HCT116 (cell line): ENCODE measurements at regions not wholly inside any gene's neighbourhood (a gene's known extent, or its start where the extent isn't known, plus 50 kb on each side); places are given as distances from the start of the nearest gene placed in this dataset.

Experiments
- ATAC-seq: fragments of 200-7000 bp; cut with Tn5 transposase; 2 replicates; pipeline ENCODE4 v1.9.1; 2020; ENCODE audit warnings: mild to moderate bottlenecking, moderate library complexity
- BruUV-seq: library from RNA; stranded (reverse); fragments of 400-500 nt; replicated peaks from 2 replicates; lab custom pipeline; 2021; lab: Mats Ljungman, UMichigan
- CTCF ChIA-PET: fragments of 300-600 bp; sonication (Branson Sonifier 250); formaldehyde crosslinking; loops from one replicate; lab custom pipeline; 2021; ENCODE audit warnings: antibody characterized with exemption; lab: Charles Lee
- POLR2A ChIA-PET: fragments of 300-600, 350-600 bp; sonication (Branson Sonifier 250); formaldehyde crosslinking; loops from one replicate; lab custom pipeline; 2021; ENCODE audit warnings: antibody characterized with exemption; lab: Charles Lee
- RAD21 ChIA-PET, 2 experiments: fragments of 300-600 bp; sonication (Branson Sonifier 250); formaldehyde crosslinking; loops; one replicate each; lab custom pipeline; 2023; ENCODE audit warnings: low total read pairs in 2 of 2; ENCODE audit not compliant: uncharacterized antibody in 2 of 2, unreplicated experiment in 2 of 2, low non-redundant PET in 1 of 2; lab: Charles Lee
- DNase-seq: peaks from one replicate; pipeline ENCODE4 v3.0.0-alpha.2; 2010; ENCODE audit warnings: low read depth, low spot score
- H2AFZ ChIP-seq: fragments of 200-600 bp; shearing (Covaris generic), sonication (generic); 2 replicates; pipeline ENCODE4 v1.6.1; 2017; ENCODE audit warnings: low read depth, mixed run types, mixed read lengths, antibody characterized with exemption, low read length; ENCODE audit not compliant: poor library complexity, severe bottlenecking
- H3K27ac ChIP-seq: 2 replicates; pipeline ENCODE4 v1.5.1; 2012; ENCODE audit warnings: low read depth, low read length
- H3K27me3 ChIP-seq: fragments of 200-600 bp; sonication (generic); 2 replicates; pipeline ENCODE4 v1.6.1; 2016; ENCODE audit warnings: mixed run types, low read length, mixed read lengths; ENCODE audit not compliant: insufficient read depth
- H3K36me3 ChIP-seq, 2 experiments: fragments of 200-500 bp in 1 of 2; fragments of 200-600 bp in 1 of 2; sonication (Bioruptor generic) in 1 of 2; sonication (generic) in 1 of 2; 2 replicates each; pipeline versions ENCODE4 v1.5.1 to v1.6.1; 2014 to 2016; ENCODE audit warnings: low read length in 2 of 2, inconsistent platforms in 1 of 2, mixed read lengths in 1 of 2, mixed run types in 1 of 2; ENCODE audit not compliant: insufficient read depth in 2 of 2, control insufficient read depth in 1 of 2
- H3K4me1 ChIP-seq, 2 experiments: fragments of 200-600 bp in 1 of 2; sonication (generic) in 1 of 2; 2 replicates each; pipeline versions ENCODE4 v1.5.1 to v1.6.1; 2012 to 2017; ENCODE audit warnings: low read length in 2 of 2, inconsistent platforms in 1 of 2, mild to moderate bottlenecking in 1 of 2, mixed read lengths in 1 of 2, mixed run types in 1 of 2, moderate library complexity in 1 of 2; ENCODE audit not compliant: insufficient read depth in 2 of 2, control insufficient read depth in 1 of 2
- H3K4me2 ChIP-seq: fragments of 200-600 bp; sonication (generic); 2 replicates; pipeline ENCODE4 v1.6.1; 2017; ENCODE audit warnings: mixed run types, low read length, mixed read lengths
- H3K4me3 ChIP-seq, 2 experiments: fragments of 200-600 bp in 1 of 2; sonication (generic) in 1 of 2; replicated peaks in 1 of 2; 2 replicates each; pipeline ENCODE4 v1.5.1; 2011 to 2016; ENCODE audit warnings: low read length in 2 of 2, control low read depth in 1 of 2, low read depth in 1 of 2, mild to moderate bottlenecking in 1 of 2, mixed read lengths in 1 of 2, mixed run types in 1 of 2
- H3K79me2 ChIP-seq: fragments of 200-600 bp; sonication (generic); 2 replicates; pipeline ENCODE4 v1.6.1; 2017; ENCODE audit warnings: mild to moderate bottlenecking, mixed run types, low read length, moderate library complexity, mixed read lengths; ENCODE audit not compliant: insufficient read depth
- H3K9ac ChIP-seq: fragments of 200-600 bp; sonication (generic); 2 replicates; pipeline ENCODE4 v1.6.1; 2016; ENCODE audit warnings: low read length, mixed read lengths
- H3K9me2 ChIP-seq: fragments of 200-600 bp; sonication (generic), shearing (Covaris generic); 2 replicates; pipeline ENCODE4 v1.6.1; 2017; ENCODE audit warnings: mixed run types, mild to moderate bottlenecking, moderate library complexity; ENCODE audit not compliant: insufficient read depth
- H3K9me3 ChIP-seq, 2 experiments: fragments of 200-500 bp in 1 of 2; fragments of 200-600 bp in 1 of 2; sonication (Bioruptor generic) in 1 of 2; sonication (generic) in 1 of 2; 2 replicates each; pipeline ENCODE4 v1.6.1; 2014 to 2017; ENCODE audit warnings: low read length in 2 of 2, mixed read lengths in 2 of 2, inconsistent platforms in 1 of 2, low read depth in 1 of 2, mild to moderate bottlenecking in 1 of 2, mixed run types in 1 of 2, moderate library complexity in 1 of 2; ENCODE audit not compliant: control insufficient read depth in 1 of 2, insufficient read depth in 1 of 2
- H4K20me1 ChIP-seq: fragments of 200-600 bp; sonication (generic), shearing (Covaris generic); 2 replicates; pipeline ENCODE4 v1.6.1; 2017; ENCODE audit warnings: mixed run types, mild to moderate bottlenecking, moderate library complexity; ENCODE audit not compliant: insufficient read depth
- EGR1 ChIP-seq: IDR thresholded peaks from 2 replicates; pipeline ENCODE4 v1.6.1; 2012; ENCODE audit warnings: low read depth
- EZH2 ChIP-seq: fragments of 200-600 bp; sonication (generic); IDR thresholded peaks from 2 replicates; pipeline ENCODE4 v1.6.1; 2017; ENCODE audit warnings: antibody characterized with exemption, mixed run types
- EZH2phosphoT487 ChIP-seq: fragments of 200-600 bp; IDR thresholded peaks from 2 replicates; pipeline ENCODE4 v1.6.1; 2018; ENCODE audit warnings: antibody characterized with exemption, borderline replicate concordance
- FOSL1 ChIP-seq: IDR thresholded peaks from 2 replicates; pipeline ENCODE4 v1.6.1; 2012; ENCODE audit warnings: low read depth
- POLR2A ChIP-seq: IDR thresholded peaks from 2 replicates; pipeline ENCODE4 v1.7.0; 2011; ENCODE audit warnings: borderline replicate concordance; ENCODE audit not compliant: insufficient read depth, insufficient read length; ENCODE audit errors: extremely low read depth
- YY1 ChIP-seq: IDR thresholded peaks from 2 replicates; pipeline ENCODE4 v1.6.1; 2011; ENCODE audit warnings: low read length, low read depth, moderate library complexity, mild to moderate bottlenecking; ENCODE audit not compliant: insufficient replicate concordance; ENCODE audit errors: extremely low read depth
- ZNF274 ChIP-seq: fragments of 200-500 bp; sonication (Bioruptor generic); IDR thresholded peaks from 2 replicates; pipeline ENCODE4 v1.6.1; 2014; ENCODE audit warnings: mild to moderate bottlenecking, low read depth, low read length, inconsistent platforms
- intact Hi-C: fragments of 100-400 bp; cut with micrococcal nuclease; formaldehyde crosslinking; loops from 2 replicates; pipeline ENCODE4 v1.10.0; 2022
- TF ChIP-seq, protein P1 (sequence below): IDR thresholded peaks from 2 replicates; pipeline ENCODE4 v1.6.1; 2012
- TF ChIP-seq, protein P2 (sequence below), 3 experiments: fragments of 200-600 bp in 1 of 3; sonication (generic) in 1 of 3; IDR thresholded peaks in 2 of 3; conservative IDR thresholded peaks in 1 of 3; 2 replicates each; pipeline ENCODE4 v1.5.1; 2012 to 2017; ENCODE audit warnings: low read depth in 2 of 3, low read length in 2 of 3, antibody characterized with exemption in 1 of 3, borderline replicate concordance in 1 of 3, control low read depth in 1 of 3, mild to moderate bottlenecking in 1 of 3, mixed read lengths in 1 of 3, mixed run types in 1 of 3, moderate library complexity in 1 of 3; ENCODE audit not compliant: insufficient read depth in 1 of 3
- TF ChIP-seq, protein P3 (sequence below): IDR thresholded peaks from 2 replicates; pipeline ENCODE4 v1.6.1; 2011; ENCODE audit warnings: mild to moderate bottlenecking, low read length, moderate library complexity; ENCODE audit not compliant: insufficient replicate concordance; ENCODE audit errors: extremely low read depth
- TF ChIP-seq, protein P4 (sequence below): IDR thresholded peaks from 2 replicates; pipeline ENCODE4 v1.6.1; 2012; ENCODE audit warnings: low read depth

DNA sequence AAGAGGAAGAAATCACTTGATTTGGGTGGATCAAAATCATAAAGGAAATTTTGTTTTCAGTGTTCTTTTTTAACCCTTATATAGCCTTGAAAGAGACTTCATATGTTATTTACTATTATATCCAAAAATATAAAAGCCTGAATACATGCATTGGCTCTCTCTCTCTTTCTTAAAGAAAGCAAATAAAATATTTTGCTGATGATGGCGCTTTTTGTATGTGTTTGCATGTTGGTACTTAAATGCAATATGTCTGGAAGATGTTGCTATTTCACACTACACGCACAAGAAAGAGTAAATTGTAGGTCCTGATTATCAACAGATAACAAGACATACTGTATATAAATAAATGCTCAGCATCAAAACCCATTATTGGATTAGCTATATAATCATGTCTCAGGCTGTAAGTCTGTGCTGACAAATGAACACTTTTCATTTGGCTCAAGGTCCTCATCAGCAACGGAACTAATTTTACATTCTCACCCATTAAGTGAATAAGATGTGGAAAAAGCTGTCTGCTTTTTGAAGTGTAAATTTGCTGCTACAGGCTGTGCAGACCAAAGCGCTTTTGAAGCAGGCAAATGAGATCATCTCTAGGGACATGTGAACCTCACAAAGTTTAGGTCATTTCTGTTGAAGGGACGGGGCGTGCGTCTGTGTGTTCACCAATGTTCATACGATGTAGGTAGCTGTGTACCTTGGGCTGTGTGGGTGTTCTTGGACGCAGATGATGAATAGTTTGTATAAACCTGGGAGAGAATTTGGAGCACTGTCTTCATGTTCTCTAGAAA, 122.4 kb upstream of the LMO4 start:
- H3K27me3 ChIP-seq: no peaks in the 10 kb centered on the region
- no peaks in the 10 kb centered on the region for H3K36me3 ChIP-seq
- H2AFZ ChIP-seq: no peak overlapping the region
- ChIA-PET CTCF (no interaction called here), POLR2A (no interaction called here), RAD21 (no interaction called here)
- ATAC-seq (no peak), DNase-seq (no peak)
- no peaks in the 10 kb centered on the region for H3K4me1 ChIP-seq
- no peak overlapping the region for H3K27ac ChIP-seq
- intact Hi-C loops: no loop called here
- no peak overlapping the region for H3K9ac ChIP-seq
- no peak overlapping the region for H3K4me2 ChIP-seq
- no peaks in the 10 kb centered on the region for H4K20me1 ChIP-seq
- H3K9me3 ChIP-seq: no peaks in the 10 kb centered on the region
- TF ChIP-seq, protein P1, sequence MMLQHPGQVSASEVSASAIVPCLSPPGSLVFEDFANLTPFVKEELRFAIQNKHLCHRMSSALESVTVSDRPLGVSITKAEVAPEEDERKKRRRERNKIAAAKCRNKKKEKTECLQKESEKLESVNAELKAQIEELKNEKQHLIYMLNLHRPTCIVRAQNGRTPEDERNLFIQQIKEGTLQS: no peak
- TF ChIP-seq, protein P2, sequence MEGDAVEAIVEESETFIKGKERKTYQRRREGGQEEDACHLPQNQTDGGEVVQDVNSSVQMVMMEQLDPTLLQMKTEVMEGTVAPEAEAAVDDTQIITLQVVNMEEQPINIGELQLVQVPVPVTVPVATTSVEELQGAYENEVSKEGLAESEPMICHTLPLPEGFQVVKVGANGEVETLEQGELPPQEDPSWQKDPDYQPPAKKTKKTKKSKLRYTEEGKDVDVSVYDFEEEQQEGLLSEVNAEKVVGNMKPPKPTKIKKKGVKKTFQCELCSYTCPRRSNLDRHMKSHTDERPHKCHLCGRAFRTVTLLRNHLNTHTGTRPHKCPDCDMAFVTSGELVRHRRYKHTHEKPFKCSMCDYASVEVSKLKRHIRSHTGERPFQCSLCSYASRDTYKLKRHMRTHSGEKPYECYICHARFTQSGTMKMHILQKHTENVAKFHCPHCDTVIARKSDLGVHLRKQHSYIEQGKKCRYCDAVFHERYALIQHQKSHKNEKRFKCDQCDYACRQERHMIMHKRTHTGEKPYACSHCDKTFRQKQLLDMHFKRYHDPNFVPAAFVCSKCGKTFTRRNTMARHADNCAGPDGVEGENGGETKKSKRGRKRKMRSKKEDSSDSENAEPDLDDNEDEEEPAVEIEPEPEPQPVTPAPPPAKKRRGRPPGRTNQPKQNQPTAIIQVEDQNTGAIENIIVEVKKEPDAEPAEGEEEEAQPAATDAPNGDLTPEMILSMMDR (IDR thresholded peaks at IDR 0.05 in 2 of 3, conservative IDR thresholded peaks at IDR 0.05 in 1 of 3; ENCODE audit: borderline replicate concordance in 1 of 3, insufficient read depth in 1 of 3, low read depth in 2 of 3, low read length in 2 of 3): no peak
- TF ChIP-seq EZH2phosphoT487: no peak
- TF ChIP-seq ZNF274: no peak
- TF ChIP-seq, protein P3, sequence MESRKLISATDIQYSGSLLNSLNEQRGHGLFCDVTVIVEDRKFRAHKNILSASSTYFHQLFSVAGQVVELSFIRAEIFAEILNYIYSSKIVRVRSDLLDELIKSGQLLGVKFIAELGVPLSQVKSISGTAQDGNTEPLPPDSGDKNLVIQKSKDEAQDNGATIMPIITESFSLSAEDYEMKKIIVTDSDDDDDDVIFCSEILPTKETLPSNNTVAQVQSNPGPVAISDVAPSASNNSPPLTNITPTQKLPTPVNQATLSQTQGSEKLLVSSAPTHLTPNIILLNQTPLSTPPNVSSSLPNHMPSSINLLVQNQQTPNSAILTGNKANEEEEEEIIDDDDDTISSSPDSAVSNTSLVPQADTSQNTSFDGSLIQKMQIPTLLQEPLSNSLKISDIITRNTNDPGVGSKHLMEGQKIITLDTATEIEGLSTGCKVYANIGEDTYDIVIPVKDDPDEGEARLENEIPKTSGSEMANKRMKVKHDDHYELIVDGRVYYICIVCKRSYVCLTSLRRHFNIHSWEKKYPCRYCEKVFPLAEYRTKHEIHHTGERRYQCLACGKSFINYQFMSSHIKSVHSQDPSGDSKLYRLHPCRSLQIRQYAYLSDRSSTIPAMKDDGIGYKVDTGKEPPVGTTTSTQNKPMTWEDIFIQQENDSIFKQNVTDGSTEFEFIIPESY: no peak
- no peak for TF ChIP-seq YY1
- TF ChIP-seq EZH2: no peak
- TF ChIP-seq EGR1: no peak
- TF ChIP-seq POLR2A: no peak
- TF ChIP-seq, protein P4, sequence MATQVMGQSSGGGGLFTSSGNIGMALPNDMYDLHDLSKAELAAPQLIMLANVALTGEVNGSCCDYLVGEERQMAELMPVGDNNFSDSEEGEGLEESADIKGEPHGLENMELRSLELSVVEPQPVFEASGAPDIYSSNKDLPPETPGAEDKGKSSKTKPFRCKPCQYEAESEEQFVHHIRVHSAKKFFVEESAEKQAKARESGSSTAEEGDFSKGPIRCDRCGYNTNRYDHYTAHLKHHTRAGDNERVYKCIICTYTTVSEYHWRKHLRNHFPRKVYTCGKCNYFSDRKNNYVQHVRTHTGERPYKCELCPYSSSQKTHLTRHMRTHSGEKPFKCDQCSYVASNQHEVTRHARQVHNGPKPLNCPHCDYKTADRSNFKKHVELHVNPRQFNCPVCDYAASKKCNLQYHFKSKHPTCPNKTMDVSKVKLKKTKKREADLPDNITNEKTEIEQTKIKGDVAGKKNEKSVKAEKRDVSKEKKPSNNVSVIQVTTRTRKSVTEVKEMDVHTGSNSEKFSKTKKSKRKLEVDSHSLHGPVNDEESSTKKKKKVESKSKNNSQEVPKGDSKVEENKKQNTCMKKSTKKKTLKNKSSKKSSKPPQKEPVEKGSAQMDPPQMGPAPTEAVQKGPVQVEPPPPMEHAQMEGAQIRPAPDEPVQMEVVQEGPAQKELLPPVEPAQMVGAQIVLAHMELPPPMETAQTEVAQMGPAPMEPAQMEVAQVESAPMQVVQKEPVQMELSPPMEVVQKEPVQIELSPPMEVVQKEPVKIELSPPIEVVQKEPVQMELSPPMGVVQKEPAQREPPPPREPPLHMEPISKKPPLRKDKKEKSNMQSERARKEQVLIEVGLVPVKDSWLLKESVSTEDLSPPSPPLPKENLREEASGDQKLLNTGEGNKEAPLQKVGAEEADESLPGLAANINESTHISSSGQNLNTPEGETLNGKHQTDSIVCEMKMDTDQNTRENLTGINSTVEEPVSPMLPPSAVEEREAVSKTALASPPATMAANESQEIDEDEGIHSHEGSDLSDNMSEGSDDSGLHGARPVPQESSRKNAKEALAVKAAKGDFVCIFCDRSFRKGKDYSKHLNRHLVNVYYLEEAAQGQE: no peak
- no peak for TF ChIP-seq FOSL1
- BruUV-seq: no TSS peak
- H3K79me2 ChIP-seq: no peaks in the 10 kb centered on the region
- H3K9me2 ChIP-seq: no peaks in the 10 kb centered on the region
- no peak overlapping the region for H3K4me3 ChIP-seq
